Panc1 (cell line): ENCODE measurements at regions not wholly inside any gene's neighbourhood (a gene's known extent, or its start where the extent isn't known, plus 50 kb on each side); places are given as distances from the start of the nearest gene placed in this dataset.
"Not testable (repeated sequence)": the region's sequence is repeated elsewhere in the genome, so short reads cannot be mapped to it uniquely, and the experiment has no call there.

Experiments
- CTCF ChIP-seq: fragments of 450-650 bp; IDR thresholded peaks from 2 replicates; pipeline ENCODE4 v1.5.1; 2017; ENCODE audit warnings: mild to moderate bottlenecking
- POLR2AphosphoS5 ChIP-seq: IDR thresholded peaks from 2 replicates; pipeline ENCODE4 v1.6.1; 2012; ENCODE audit warnings: mild to moderate bottlenecking, low read depth, low read length, moderate library complexity
- REST ChIP-seq, 2 experiments: IDR thresholded peaks; 2 replicates each; pipeline ENCODE4 v1.6.1; 2011 to 2012; ENCODE audit warnings: low read depth in 2 of 2, control low read depth in 1 of 2, low read length in 1 of 2, mild to moderate bottlenecking in 1 of 2, moderate library complexity in 1 of 2; ENCODE audit not compliant: insufficient read depth in 1 of 2

- not testable (repeated sequence) for TF ChIP-seq POLR2AphosphoS5; CTCF; REST (IDR thresholded peaks at IDR 0.05; ENCODE audit: insufficient read depth in 1 of 2, low read depth in 2 of 2, low read length in 1 of 2)
These were observed 1706.9 kb downstream of the SPATA31A7 start for GRCh38 chr9:62896692-62897091.
